GM03348 (cell line): ENCODE measurements at regions not wholly inside any gene's neighbourhood (a gene's known extent, or its start where the extent isn't known, plus 50 kb on each side); places are given as distances from the start of the nearest gene placed in this dataset.

Experiments
- DNase-seq: peaks from one replicate; pipeline ENCODE4 v3.0.0; 2012; ENCODE audit warnings: low spot score

DNA sequence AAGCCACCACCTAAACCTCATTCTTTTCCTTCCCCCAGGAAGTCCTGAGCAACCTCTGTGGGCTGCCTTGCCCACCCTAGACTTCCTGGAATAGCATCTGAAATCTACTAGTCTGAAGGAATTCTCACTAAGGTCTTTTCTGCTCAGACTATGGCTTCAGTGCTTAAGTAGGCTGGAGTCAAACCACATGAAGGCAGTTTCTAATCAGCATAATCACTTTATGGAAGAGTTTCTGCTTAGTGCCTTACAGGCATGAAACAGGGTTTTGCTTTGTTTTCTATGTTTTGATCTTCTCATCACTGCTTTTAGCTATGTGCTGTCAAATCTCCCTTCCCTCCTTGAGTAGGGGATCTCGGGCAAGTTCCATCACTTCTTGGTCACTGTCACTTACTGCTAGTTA lies 117.7 kb downstream of the WT1 start:
- no peak for DNase-seq

GRCh38 chr11:32318071-32319055 lies 117.0 kb downstream of the WT1 start:
- no peak for DNase-seq

DNA sequence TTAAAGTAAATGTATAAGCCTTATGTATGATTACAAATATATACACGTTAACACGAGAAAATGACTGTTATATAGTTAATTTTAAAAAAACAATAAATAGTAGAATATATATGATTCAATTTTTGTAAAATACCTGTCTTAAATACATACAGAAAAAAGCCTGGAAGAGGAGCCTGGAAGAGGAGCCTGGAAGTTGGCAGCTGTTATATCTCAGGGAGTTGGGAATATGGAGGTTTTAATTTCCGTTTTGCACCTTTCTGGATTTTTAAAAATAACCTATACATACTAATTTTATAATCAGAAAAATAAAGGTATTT lies 111.6 kb downstream of the WT1 start:
- DNase-seq, result no peak

GRCh38 chr11:32325187-32325586 lies 110.2 kb downstream of the WT1 start:
- no peak for DNase-seq

GRCh38 chr11:32325725-32326124 lies 109.6 kb downstream of the WT1 start:
- DNase-seq, result no peak

DNA sequence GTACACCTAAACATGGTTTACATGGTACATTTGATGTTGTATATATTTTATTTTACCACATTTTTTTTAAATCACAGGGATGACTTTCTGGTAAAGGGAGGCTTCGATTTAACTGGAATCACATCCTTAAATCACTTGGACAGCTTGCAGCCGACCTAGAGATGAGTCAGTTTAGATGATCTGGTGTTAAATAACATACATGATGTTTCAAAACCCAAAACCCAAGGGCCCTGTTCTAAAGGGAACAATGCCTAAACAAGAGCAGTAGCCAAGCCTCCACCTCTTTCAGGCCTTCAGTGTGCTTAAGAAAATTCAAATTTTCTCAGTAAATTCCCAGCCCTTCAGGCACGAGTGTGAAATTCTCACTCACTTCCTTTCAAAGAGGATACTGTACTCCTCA lies 108.8 kb downstream of the WT1 start:
- DNase-seq, result no peak

GRCh38 chr11:32328392-32328791 lies 106.9 kb downstream of the WT1 start:
- no peak for DNase-seq

DNA sequence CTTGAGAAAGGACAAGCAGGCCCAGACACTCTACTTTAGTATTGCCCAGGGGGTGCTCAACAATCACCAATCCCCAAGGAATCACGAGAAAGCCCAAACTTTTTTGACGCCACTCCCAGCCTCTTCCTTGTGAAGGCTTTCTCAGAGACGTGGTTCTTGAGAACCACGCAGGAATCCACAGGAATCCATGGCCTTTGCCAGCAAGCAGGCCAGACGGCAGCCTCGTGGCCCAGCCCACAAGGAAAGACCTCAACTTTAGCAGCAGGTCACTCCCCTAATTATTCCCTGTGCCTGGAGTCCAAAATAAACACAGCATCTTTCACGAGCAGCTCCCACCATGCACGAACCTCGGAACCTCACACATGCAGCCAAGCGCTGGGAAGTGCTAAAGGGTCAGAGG lies 104.2 kb downstream of the WT1 start:
- no peak for DNase-seq

- no peak for DNase-seq
These were observed 103.5 kb downstream of the WT1 start for GRCh38 chr11:32331792-32332191.

- DNase-seq, result no peak
These were observed 102.4 kb downstream of the WT1 start for GRCh38 chr11:32332990-32333319.

GRCh38 chr11:32333320-32333991 lies 101.9 kb downstream of the WT1 start:
- DNase-seq, result peak; percentile 84

DNA sequence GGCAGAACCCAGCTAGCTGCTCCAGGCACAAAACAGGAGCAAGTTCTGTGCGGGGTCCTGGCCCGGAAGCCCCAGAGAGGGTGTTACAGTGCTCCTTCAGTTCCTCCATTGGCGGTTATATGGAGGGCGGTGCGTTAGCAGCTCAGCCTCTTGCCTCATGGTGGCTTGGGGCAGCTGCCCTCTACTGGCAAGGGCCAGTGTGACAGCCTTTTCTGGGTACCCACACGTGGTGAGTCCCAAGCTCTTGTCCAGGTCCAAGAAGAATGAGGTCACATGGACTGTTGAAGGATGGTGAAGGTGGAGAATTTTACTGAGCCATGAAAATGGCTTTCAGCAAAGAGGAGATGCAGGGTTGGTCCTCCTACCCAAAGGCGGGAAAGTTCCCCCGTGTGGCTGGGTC lies 100.5 kb downstream of the WT1 start:
- no peak for DNase-seq
